DND-41 (cell line): ENCODE measurements at regions not wholly inside any gene's neighbourhood (a gene's known extent, or its start where the extent isn't known, plus 50 kb on each side); places are given as distances from the start of the nearest gene placed in this dataset.

Source experiments
- ATAC-seq: fragments of 200-7000 bp; cut with Tn5 transposase; 3 replicates; pipeline ENCODE4 v1.9.1; 2021; ENCODE audit warnings: low read depth; ENCODE audit not compliant: insufficient read depth
- DNase-seq: peaks from one replicate; pipeline ENCODE4 v3.0.0-alpha.2; 2020
- H2AFZ ChIP-seq: 2 replicates; pipeline ENCODE4 v1.6.0; 2012; ENCODE audit warnings: low read depth, low read length
- H3K27ac ChIP-seq: 2 replicates; pipeline ENCODE4 v1.5.1; 2012; ENCODE audit warnings: low read length, inconsistent platforms
- H3K27me3 ChIP-seq: fragments of 200-600 bp; sonication (generic); 2 replicates; pipeline ENCODE4 v1.6.0; 2012; ENCODE audit warnings: low read length, mild to moderate bottlenecking, inconsistent platforms; ENCODE audit not compliant: insufficient read depth, poor library complexity
- H3K36me3 ChIP-seq: 2 replicates; pipeline ENCODE4 v1.5.1; 2012; ENCODE audit warnings: low read length, inconsistent platforms; ENCODE audit not compliant: insufficient read depth
- H3K4me1 ChIP-seq: 2 replicates; pipeline ENCODE4 v1.5.1; 2012; ENCODE audit warnings: mild to moderate bottlenecking, low read length; ENCODE audit not compliant: insufficient read depth
- H3K4me2 ChIP-seq: 2 replicates; pipeline ENCODE4 v1.6.0; 2012; ENCODE audit warnings: mild to moderate bottlenecking, moderate library complexity, low read length, inconsistent platforms; ENCODE audit not compliant: insufficient read depth
- H3K4me3 ChIP-seq, 2 experiments: fragments of 200-600 bp in 1 of 2; shearing (Covaris generic) in 1 of 2; 2 replicates each; pipeline ENCODE4 v1.5.1; 2012 to 2016; ENCODE audit warnings: inconsistent platforms in 2 of 2, low read length in 2 of 2, mild to moderate bottlenecking in 2 of 2, low read depth in 1 of 2, moderate library complexity in 1 of 2
- H3K79me2 ChIP-seq: 2 replicates; pipeline ENCODE4 v1.6.0; 2012; ENCODE audit warnings: low read length, inconsistent platforms; ENCODE audit not compliant: insufficient read depth
- H3K9ac ChIP-seq: 2 replicates; pipeline ENCODE4 v1.6.0; 2012; ENCODE audit warnings: low read depth, mild to moderate bottlenecking, inconsistent platforms, low read length, moderate library complexity
- H3K9me3 ChIP-seq: 2 replicates; pipeline ENCODE4 v1.5.1; 2012; ENCODE audit warnings: low read length, moderate library complexity, mild to moderate bottlenecking, inconsistent platforms; ENCODE audit not compliant: insufficient read depth, severe bottlenecking
- H4K20me1 ChIP-seq: 2 replicates; pipeline ENCODE4 v1.6.0; 2012; ENCODE audit warnings: low read length; ENCODE audit not compliant: insufficient read depth
- EZH2 ChIP-seq: IDR thresholded peaks from 3 replicates; pipeline ENCODE4 v1.6.1; 2012; ENCODE audit warnings: borderline replicate concordance, low read depth, mild to moderate bottlenecking, moderate library complexity, low read length, inconsistent platforms; ENCODE audit not compliant: severe bottlenecking
- TF ChIP-seq, protein P1 (sequence below): IDR thresholded peaks from 2 replicates; pipeline ENCODE4 v1.5.1; 2012; ENCODE audit warnings: borderline replicate concordance, low read length, moderate library complexity, mild to moderate bottlenecking; ENCODE audit not compliant: poor library complexity, severe bottlenecking; ENCODE audit errors: extremely low read depth

- TF ChIP-seq EZH2, result no peak
- TF ChIP-seq, protein P1, sequence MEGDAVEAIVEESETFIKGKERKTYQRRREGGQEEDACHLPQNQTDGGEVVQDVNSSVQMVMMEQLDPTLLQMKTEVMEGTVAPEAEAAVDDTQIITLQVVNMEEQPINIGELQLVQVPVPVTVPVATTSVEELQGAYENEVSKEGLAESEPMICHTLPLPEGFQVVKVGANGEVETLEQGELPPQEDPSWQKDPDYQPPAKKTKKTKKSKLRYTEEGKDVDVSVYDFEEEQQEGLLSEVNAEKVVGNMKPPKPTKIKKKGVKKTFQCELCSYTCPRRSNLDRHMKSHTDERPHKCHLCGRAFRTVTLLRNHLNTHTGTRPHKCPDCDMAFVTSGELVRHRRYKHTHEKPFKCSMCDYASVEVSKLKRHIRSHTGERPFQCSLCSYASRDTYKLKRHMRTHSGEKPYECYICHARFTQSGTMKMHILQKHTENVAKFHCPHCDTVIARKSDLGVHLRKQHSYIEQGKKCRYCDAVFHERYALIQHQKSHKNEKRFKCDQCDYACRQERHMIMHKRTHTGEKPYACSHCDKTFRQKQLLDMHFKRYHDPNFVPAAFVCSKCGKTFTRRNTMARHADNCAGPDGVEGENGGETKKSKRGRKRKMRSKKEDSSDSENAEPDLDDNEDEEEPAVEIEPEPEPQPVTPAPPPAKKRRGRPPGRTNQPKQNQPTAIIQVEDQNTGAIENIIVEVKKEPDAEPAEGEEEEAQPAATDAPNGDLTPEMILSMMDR, result no peak
- H3K4me1 ChIP-seq, result no peaks in the 10 kb centered on the region
- no peak overlapping the region for H3K4me3 ChIP-seq
- ATAC-seq (no peak), DNase-seq (no peak)
- no peaks in the 10 kb centered on the region for H3K36me3 ChIP-seq
- no peaks in the 10 kb centered on the region for H3K27me3 ChIP-seq
- H3K9me3 ChIP-seq, result no peaks in the 10 kb centered on the region
- no peak overlapping the region for H3K4me2 ChIP-seq
- no peak overlapping the region for H3K9ac ChIP-seq
- no peak overlapping the region for H3K27ac ChIP-seq
- H3K79me2 ChIP-seq, result no peaks in the 10 kb centered on the region
- no peaks in the 10 kb centered on the region for H4K20me1 ChIP-seq
- H2AFZ ChIP-seq, result no peak overlapping the region
Measured at GRCh38 chr7:71019706-71020105, 112.2 kb upstream of the GALNT17 start.

- no peaks in the 10 kb centered on the region for H3K4me1 ChIP-seq
- H3K4me2 ChIP-seq, result no peak overlapping the region
- H2AFZ ChIP-seq, result no peak overlapping the region
- H3K4me3 ChIP-seq, result no peak overlapping the region
- TF ChIP-seq EZH2, result no peak
- TF ChIP-seq, protein P1, result no peak
- no peaks in the 10 kb centered on the region for H3K36me3 ChIP-seq
- H3K27ac ChIP-seq, result no peak overlapping the region
- H3K79me2 ChIP-seq, result no peaks in the 10 kb centered on the region
- DNase-seq (no peak), ATAC-seq (no peak)
- H3K27me3 ChIP-seq, result no peaks in the 10 kb centered on the region
- no peaks in the 10 kb centered on the region for H3K9me3 ChIP-seq
- no peaks in the 10 kb centered on the region for H4K20me1 ChIP-seq
- no peak overlapping the region for H3K9ac ChIP-seq
Measured at GRCh38 chr7:71021131-71021530, 110.8 kb upstream of the GALNT17 start.

GRCh38 chr7:71026680-71027079 is 105.3 kb upstream of the GALNT17 start:
- no peaks in the 10 kb centered on the region for H3K79me2 ChIP-seq
- H3K4me2 ChIP-seq, result no peak overlapping the region
- H2AFZ ChIP-seq, result no peak overlapping the region
- no peaks in the 10 kb centered on the region for H3K4me1 ChIP-seq
- H3K27ac ChIP-seq, result no peak overlapping the region
- H3K9me3 ChIP-seq, result no peaks in the 10 kb centered on the region
- no peak overlapping the region for H3K9ac ChIP-seq
- H3K4me3 ChIP-seq, result no peak overlapping the region
- DNase-seq (no peak), ATAC-seq (no peak)
- H4K20me1 ChIP-seq, result no peaks in the 10 kb centered on the region
- H3K27me3 ChIP-seq, result no peaks in the 10 kb centered on the region
- H3K36me3 ChIP-seq, result no peaks in the 10 kb centered on the region
- TF ChIP-seq, protein P1, result no peak
- no peak for TF ChIP-seq EZH2

- no peaks in the 10 kb centered on the region for H3K79me2 ChIP-seq
- H3K4me1 ChIP-seq, result no peaks in the 10 kb centered on the region
- H4K20me1 ChIP-seq, result no peaks in the 10 kb centered on the region
- DNase-seq, result no peak
- H3K4me2 ChIP-seq, result no peak overlapping the region
- H3K4me3 ChIP-seq, result no peak overlapping the region
- no peaks in the 10 kb centered on the region for H3K27me3 ChIP-seq
- H2AFZ ChIP-seq, result no peak overlapping the region
- H3K9ac ChIP-seq, result no peak overlapping the region
- no peaks in the 10 kb centered on the region for H3K36me3 ChIP-seq
- no peak overlapping the region for H3K27ac ChIP-seq
- no peaks in the 10 kb centered on the region for H3K9me3 ChIP-seq
- no peak for ATAC-seq
- TF ChIP-seq EZH2, result no peak
- TF ChIP-seq, protein P1, result no peak
Measured at GRCh38 chr7:71034243-71034642, 97.7 kb upstream of the GALNT17 start.
